Endothelial cell (in vitro differentiated cells): ENCODE measurements at regions not wholly inside any gene's neighbourhood (a gene's known extent, or its start where the extent isn't known, plus 50 kb on each side); places are given as distances from the start of the nearest gene placed in this dataset.

Source experiments
- DNase-seq: peaks from one replicate; pipeline ENCODE4 v3.0.0; 2021; ENCODE audit warnings: low spot score
- H3K27ac Mint-ChIP-seq: one replicate; pipeline ENCODE4 v1.8.0; 2021; ENCODE audit warnings: mixed read lengths, inconsistent platforms; ENCODE audit not compliant: unreplicated experiment
- H3K27me3 Mint-ChIP-seq: one replicate; pipeline ENCODE4 v1.8.0; 2021; ENCODE audit warnings: mild to moderate bottlenecking, moderate library complexity, mixed read lengths, inconsistent platforms; ENCODE audit not compliant: unreplicated experiment
- H3K36me3 Mint-ChIP-seq: one replicate; pipeline ENCODE4 v1.8.0; 2021; ENCODE audit warnings: mild to moderate bottlenecking, low read depth, mixed read lengths, inconsistent platforms; ENCODE audit not compliant: unreplicated experiment
- H3K4me1 Mint-ChIP-seq: one replicate; pipeline ENCODE4 v1.8.0; 2021; ENCODE audit warnings: mild to moderate bottlenecking, mixed read lengths, inconsistent platforms; ENCODE audit not compliant: unreplicated experiment
- H3K4me3 Mint-ChIP-seq: one replicate; pipeline ENCODE4 v1.8.0; 2021; ENCODE audit warnings: mild to moderate bottlenecking, mixed read lengths, inconsistent platforms; ENCODE audit not compliant: unreplicated experiment
- H3K9me3 Mint-ChIP-seq: one replicate; pipeline ENCODE4 v1.8.0; 2021; ENCODE audit warnings: mixed read lengths, inconsistent platforms; ENCODE audit not compliant: unreplicated experiment
- CTCF ChIP-seq: fragments of 200-600 bp; sonication (generic); IDR thresholded peaks from one replicate; pipeline ENCODE4 v1.5.0; 2021; ENCODE audit warnings: antibody characterized with exemption; ENCODE audit not compliant: unreplicated experiment

DNA sequence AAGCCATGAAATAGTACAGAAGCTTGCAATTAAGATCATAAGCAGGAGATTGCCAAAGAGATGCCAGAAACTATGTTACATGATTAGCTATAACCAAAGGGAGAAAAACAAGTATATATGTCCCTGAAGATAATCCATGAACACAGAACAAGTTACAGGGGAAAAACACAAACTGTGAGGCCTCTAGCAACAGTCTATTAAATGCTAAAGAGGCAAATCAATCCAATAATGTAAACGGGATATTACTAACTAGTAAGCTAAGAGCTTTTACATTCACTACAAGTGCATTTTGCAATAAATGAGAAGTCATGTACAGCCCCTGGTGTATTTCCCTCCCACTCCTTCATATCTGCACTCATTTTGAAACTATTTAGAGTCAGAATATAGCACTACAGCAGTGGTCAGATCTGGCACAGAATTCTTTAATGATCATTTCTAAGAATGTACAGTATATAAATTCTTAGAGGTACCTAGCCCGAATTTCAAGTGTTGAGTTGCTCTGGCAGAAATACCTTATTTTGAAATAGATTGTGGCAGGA, 449.8 kb upstream of the SMIM31 start:
- Mint-ChIP-seq H3K4me1 (no peaks in the 10 kb centered on the region), H3K4me3 (no peak overlapping the region), H3K9me3 (no peaks in the 10 kb centered on the region), H3K27ac (no peak overlapping the region), H3K36me3 (no peaks in the 10 kb centered on the region), H3K27me3 (peaks cover 2% of the 10 kb centered on the region)
- no peak for DNase-seq
- TF ChIP-seq CTCF: no peak

DNA sequence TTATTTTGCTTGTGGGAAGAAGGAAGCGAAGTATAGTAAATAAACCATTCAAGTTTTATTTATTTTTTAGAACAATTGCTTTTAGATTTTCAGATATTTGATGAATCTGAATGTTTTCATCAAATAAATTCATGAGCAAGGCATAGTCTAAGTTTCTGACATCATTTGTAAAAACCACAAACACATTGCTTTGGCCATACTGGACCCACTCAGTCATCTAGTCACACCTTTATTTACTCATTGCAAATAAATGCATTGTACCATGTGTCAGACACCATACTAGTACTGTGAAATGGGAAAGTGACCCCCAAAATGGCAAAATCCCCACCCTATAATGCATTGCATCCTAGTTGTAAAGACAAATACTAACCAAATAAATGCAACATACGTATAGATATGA, 449.1 kb upstream of the SMIM31 start:
- Mint-ChIP-seq H3K36me3 (no peaks in the 10 kb centered on the region), H3K4me1 (no peaks in the 10 kb centered on the region), H3K9me3 (no peaks in the 10 kb centered on the region), H3K27me3 (peaks cover 2% of the 10 kb centered on the region), H3K27ac (no peak overlapping the region), H3K4me3 (no peak overlapping the region)
- no peak for TF ChIP-seq CTCF
- DNase-seq: no peak

DNA sequence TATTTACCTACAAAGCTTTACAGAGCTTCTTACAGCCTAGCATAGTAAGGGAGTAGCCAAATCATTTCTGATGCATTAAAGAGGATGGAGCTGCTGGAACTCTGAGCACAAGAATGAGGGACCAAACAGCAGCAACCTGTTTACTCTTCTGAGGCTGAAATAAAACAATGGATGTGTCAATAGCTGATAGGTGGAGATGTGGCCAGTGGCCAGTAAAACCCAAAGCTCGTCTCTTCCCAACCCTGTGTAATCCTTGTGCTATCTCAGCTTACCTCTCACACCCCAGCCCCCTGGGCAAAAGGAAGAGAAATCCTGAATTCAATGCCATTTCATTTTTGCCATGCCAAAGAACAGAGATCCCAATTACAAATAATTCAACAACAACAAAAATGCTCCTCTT, 446.7 kb upstream of the SMIM31 start:
- no peaks in the 10 kb centered on the region for H3K27me3 Mint-ChIP-seq
- TF ChIP-seq CTCF: no peak
- H3K27ac Mint-ChIP-seq: no peak overlapping the region
- no peaks in the 10 kb centered on the region for H3K4me1 Mint-ChIP-seq
- no peak for DNase-seq
- H3K9me3 Mint-ChIP-seq: no peaks in the 10 kb centered on the region
- H3K4me3 Mint-ChIP-seq: no peak overlapping the region
- H3K36me3 Mint-ChIP-seq: no peaks in the 10 kb centered on the region

DNA sequence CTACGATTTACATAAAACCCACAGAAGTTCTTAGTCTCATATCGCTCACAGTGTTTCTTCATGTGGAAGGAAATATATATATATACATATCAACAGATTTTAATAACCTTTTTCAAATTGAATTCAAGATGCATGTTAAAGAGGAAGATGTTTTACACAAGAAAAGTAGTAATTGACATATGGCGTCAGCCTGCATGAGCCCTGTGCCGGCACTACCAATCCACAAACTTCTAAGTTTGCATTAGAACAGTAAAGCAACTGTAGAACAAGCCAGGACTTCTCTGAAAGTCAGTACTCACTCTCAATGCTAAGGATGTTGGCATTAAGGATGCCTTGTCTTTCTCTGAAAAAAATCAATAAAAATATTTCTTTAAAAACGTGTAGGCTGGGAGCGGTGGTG, 441.3 kb upstream of the SMIM31 start:
- DNase-seq: no peak
- Mint-ChIP-seq H3K9me3 (no peaks in the 10 kb centered on the region), H3K4me3 (no peak overlapping the region)

DNA sequence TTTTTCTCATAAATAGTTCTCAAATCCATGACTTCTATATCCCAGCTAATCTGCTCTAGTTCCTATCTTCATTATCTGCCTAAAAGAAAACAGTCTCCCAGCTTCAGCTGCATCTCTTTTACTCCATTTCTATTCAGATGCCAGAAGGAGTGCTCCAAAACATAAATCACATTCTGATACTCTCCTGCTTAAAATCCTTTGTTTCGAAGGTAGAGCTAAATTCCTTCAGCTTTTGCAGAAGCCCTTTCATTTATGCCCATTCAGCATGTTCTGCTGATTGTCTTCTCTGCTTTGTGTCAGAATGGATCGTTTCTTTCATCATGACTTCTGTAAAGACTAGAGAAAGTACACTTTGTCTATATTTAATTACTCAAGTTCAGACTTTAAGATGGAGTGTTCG, 440.1 kb upstream of the SMIM31 start:
- Mint-ChIP-seq H3K4me1 (no peaks in the 10 kb centered on the region), H3K9me3 (no peaks in the 10 kb centered on the region)

More for the DNA sequence above, 441.3 kb upstream of the SMIM31 start:
- Mint-ChIP-seq H3K27me3 (no peaks in the 10 kb centered on the region), H3K27ac (no peak overlapping the region), H3K4me1 (no peaks in the 10 kb centered on the region), H3K36me3 (no peaks in the 10 kb centered on the region)
- no peak for TF ChIP-seq CTCF

More for the DNA sequence above, 440.1 kb upstream of the SMIM31 start:
- Mint-ChIP-seq H3K27ac (no peak overlapping the region), H3K4me3 (no peak overlapping the region), H3K27me3 (no peaks in the 10 kb centered on the region), H3K36me3 (no peaks in the 10 kb centered on the region)
- no peak for TF ChIP-seq CTCF
- DNase-seq: no peak
